SK-N-SH treated with all-trans-retinoic acid at 6 μM for 48 hours (cell line): ENCODE measurements at regions not wholly inside any gene's neighbourhood (a gene's known extent, or its start where the extent isn't known, plus 50 kb on each side); places are given as distances from the start of the nearest gene placed in this dataset.

Experiments used
- CSDC2 ChIP-seq: fragments of 250-450 bp; sonication (Bioruptor Pico); IDR thresholded peaks from 2 replicates; pipeline ENCODE4 v1.5.0; 2020; ENCODE audit warnings: mild to moderate bottlenecking, moderate library complexity
- RARB ChIP-seq: fragments of 250-450 bp; sonication (Bioruptor Pico); IDR thresholded peaks from 2 replicates; pipeline ENCODE4 v1.8.0; 2021; ENCODE audit warnings: mild to moderate bottlenecking, moderate library complexity
- TF ChIP-seq, protein P1 (sequence below): fragments of 250-450 bp; sonication (Bioruptor Pico); IDR thresholded peaks from 2 replicates; pipeline ENCODE4 v1.8.0; 2020; ENCODE audit warnings: mild to moderate bottlenecking, moderate library complexity, borderline replicate concordance

- TF ChIP-seq, protein P1, sequence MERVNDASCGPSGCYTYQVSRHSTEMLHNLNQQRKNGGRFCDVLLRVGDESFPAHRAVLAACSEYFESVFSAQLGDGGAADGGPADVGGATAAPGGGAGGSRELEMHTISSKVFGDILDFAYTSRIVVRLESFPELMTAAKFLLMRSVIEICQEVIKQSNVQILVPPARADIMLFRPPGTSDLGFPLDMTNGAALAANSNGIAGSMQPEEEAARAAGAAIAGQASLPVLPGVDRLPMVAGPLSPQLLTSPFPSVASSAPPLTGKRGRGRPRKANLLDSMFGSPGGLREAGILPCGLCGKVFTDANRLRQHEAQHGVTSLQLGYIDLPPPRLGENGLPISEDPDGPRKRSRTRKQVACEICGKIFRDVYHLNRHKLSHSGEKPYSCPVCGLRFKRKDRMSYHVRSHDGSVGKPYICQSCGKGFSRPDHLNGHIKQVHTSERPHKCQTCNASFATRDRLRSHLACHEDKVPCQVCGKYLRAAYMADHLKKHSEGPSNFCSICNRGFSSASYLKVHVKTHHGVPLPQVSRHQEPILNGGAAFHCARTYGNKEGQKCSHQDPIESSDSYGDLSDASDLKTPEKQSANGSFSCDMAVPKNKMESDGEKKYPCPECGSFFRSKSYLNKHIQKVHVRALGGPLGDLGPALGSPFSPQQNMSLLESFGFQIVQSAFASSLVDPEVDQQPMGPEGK (CRISPR knock-in tag) = no peak
- TF ChIP-seq RARB (CRISPR knock-in tag) = no peak
- no peak for TF ChIP-seq CSDC2 (CRISPR knock-in tag)
Observed at GRCh38 chr10:108980869-108981268, 942.4 kb downstream of the XPNPEP1 start.
